HG02852 (cell line): ENCODE measurements at regions not wholly inside any gene's neighbourhood (a gene's known extent, or its start where the extent isn't known, plus 50 kb on each side); places are given as distances from the start of the nearest gene placed in this dataset.

Experiments
- ATAC-seq: cut with Tn5 transposase; IDR thresholded peaks from one replicate; pipeline ENCODE4 v1.9.1; 2021; ENCODE audit warnings: mild to moderate bottlenecking, moderate library complexity; ENCODE audit not compliant: unreplicated experiment

DNA sequence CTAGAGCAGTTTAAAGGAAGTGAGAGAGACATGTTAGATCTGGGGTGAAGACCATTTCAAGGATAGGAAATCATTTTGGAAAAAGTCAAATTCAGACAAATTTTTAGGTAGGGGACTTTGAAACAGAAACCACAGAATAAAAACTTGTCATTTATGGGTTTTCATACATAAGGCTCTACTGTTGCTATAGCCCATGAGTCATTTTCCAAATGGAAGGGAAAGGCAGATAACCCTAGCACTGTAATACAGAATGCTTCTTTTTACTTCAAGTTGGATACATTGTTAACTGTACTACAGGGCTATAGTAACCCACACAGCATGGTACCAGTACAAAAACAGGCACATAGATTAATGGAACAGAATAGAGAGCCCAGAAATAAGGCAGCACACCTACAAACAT is 455.4 kb downstream of the EBF1 start:
- no peak for ATAC-seq

DNA sequence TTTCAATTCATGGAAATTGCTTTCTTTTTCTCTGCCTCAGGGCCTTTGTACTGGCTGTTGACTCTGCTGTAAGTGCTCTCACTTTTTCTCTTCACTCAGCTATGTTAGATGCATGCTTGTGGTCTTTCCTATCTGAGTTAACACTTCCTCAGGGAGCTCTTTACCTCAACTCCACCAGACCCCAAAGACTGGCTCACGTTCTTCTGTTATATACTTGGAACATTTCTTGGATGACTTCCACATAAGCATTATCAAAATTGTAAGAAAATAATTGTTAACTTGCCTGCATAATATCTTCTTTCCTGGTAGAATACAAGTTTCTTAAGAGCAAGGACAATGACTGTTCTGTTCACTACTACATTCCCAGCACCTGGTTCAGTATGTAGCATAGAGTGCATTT is 455.9 kb downstream of the EBF1 start:
- no peak for ATAC-seq

DNA sequence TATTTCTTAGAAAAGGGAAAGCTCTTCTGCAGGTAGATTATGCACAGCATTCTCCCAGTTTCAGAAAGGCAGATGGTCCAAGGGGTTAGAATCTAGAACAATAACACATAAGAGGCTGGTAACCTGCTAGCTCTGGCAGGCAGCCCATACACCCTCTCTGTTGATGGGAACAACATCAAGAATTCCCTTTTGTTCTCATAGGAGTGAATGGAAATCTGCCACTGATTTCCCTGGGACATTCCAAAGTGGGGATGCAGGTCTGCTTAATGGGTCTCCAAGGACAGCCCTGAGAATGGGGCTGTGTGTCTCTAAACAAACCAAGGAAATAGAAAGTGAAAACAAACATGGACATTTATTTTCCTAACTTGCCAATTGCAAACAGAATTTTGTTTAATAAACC is 456.8 kb downstream of the EBF1 start:
- ATAC-seq = no peak

DNA sequence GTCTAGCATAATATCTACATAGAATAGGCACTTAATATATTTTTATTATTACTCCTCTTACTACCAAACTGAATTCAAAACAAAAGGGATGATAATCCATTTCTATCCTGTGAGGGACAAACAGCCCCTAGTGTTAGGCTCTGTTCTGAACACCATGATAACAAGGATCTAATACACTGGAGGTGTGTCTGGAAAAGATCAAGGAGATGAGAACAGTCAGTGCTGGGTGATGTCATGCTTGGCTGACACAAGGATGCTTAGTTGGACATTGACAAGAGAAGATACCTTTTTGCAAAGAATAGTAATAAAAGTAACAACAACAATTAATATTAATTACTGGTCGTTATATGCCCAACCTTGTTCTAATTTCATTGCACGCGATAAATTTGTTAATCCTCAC is 458.7 kb downstream of the EBF1 start:
- ATAC-seq = no peak

DNA sequence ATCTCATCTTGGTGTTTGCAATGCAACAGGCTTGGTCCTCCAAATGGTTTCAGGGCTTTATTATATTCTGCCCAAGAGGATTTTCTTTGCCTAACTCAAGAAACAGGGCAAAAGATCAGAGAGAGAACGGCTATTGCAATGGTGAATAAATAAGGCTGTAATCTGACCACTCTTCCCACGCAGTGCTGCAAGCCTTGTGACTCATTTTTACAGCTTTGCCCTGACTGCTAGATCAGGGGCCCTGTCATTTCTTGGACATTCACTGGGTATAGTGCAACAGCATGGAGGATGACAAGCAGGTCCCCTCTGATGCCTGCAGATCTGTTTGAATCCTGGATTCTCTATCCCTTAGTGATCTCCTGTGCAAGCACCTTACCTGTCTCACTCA is 459.1 kb downstream of the EBF1 start:
- no peak for ATAC-seq

DNA sequence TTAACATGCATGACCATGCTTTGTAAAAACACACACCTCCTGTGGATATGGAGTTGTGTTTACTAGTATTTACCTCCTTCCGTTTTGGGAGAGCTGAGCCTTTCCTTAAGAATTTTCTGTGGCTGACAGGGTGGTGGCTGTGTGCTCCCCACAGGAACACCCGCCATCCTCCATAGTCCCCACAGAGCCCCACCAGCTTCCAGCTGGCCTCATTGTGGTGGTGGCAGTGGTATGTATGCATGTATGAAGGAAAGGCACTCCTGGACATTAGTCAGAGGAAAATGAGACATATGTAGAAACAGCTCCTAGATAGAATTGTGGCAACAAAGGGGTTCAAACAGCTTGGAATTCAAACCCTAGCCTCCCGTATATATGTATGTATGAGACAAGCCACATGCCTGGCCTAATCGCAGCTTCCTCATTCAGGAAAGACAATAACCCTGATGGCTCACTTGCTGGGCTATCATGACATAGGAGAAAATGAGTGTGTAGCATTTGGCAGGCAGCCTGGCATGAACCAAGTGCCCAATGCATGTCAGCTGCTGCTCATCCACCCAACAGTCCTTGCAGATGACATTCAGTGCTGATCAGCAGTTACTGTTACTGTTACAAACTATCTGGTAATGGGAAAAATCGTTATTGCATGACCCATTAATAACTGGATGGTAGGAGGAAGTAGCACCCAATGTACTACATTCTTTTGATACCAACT is 459.7 kb downstream of the EBF1 start:
- ATAC-seq = no peak

DNA sequence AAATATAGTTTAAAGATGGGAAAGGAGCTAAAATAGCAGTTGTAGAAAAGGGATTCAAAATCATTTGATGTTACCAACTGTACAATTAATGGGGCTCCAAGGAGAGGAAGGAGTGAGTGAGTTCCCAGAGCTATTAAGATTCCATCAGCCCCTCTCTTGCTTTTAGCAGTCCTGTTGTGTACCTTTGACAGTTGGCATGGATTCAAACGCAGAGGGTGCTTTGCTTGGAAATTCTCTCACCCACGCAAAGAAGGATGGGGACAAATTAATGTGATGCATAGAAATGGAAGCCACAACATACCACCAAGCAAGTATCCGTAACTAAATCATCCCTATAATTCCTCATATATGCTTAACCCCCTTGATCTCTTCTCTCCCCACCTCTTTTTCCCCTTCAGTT is 461.3 kb downstream of the EBF1 start:
- no peak for ATAC-seq

DNA sequence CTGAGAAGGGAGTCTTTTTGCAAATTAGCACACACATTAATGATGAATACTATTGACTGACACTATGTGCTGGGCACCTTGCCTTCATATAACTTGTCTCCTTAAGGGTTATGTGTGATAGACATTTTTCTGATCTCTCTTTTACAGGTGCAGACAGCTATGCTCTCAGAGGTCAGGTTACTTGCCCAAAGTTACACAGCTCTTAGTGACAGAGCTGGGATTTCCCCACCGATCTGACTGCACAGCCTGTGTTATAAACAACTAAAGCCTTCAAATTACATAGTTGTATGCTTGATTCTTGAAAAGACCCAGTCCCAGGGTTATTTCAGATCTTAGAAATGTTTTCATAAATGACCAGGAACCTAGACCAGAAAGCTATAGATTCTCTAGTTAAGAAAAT is 462.7 kb downstream of the EBF1 start:
- no peak for ATAC-seq

DNA sequence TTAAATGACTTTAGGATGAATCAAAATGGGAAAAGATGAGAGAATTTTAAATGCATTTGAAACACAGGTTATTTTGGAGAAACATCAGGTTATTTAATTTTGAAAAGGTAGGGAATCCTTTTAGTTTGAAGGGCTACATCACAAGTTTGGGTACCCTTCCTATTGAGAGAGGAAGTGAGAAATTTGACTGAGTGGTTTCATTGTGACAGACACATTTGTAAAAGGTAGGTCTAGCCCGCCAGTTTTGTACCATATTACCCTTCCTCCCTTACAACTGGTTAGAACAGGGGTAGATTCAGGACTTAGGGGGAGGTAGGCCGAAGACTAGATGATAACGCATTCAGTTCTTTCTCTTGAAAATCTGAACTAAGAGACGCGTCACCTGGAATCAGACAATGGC is 464.2 kb downstream of the EBF1 start:
- ATAC-seq = no peak

DNA sequence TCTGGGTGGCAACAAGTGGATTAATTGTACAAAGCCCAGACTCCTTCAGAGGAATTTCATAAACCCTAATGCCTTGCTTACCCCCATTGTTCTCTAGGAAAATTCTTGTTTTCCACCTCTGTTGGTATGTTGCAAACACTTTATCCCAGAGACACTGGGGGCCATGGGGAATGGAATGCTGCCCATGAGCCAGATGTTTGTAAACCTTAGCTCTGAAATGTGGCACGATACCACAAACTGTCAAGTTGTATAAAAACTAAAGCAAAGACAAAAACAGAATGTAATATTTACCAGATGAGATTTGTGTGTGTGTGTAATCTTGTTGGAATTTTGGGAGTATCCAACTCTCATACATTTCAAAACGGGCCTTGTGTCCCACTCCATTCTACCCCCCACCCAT is 465.0 kb downstream of the EBF1 start:
- ATAC-seq = no peak

DNA sequence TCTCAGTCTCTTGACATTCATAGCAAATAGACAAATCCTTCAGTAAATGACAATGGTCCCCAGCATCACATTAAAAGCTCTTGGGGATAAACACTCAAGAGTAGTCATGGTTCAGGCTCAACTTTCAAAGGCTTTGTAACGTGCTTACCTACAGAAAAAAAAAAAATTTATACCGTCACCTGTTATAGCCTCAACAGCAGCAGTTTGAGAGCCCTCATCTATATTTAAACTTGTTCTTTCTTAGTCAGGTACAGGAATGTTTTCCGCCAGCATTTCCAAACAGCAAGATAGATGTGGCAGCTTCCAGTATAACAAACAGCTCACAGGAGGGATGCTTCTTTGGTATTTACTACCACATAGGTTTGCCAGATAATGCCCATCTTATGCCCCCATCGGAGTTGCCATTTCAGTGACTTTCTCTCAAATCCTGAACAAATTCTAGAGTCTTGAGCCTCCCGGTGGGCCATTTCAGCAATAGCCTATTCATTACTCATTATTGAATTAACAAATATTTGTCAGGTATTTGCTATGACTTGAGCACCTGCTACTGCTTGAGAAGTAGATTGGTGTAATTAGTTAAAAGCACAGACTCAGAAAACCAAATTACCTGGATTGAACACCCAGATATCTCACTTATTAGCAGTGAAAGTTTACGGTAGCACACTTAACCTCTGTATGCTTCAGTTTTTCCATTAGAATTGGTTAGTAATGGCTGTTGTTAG is 470.0 kb downstream of the EBF1 start:
- no peak for ATAC-seq

DNA sequence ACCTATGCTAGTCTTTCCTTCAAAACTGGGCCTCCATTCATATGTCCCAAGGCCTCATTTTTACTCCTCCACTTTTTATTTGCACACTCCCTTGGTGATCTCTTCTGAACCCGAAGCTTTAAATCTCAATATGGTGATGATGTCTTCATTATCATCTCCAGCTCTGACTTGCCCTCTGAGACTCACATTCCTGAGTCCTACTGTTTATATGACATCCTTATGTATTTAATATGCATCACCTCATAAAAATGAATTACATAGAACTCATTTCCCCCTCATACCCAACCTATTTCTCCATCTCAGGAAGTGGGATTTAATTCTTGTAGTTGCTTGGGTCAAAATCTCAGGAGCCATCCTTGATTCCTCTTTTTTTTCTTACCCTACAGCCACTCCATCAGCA is 473.0 kb downstream of the EBF1 start:
- no peak for ATAC-seq

DNA sequence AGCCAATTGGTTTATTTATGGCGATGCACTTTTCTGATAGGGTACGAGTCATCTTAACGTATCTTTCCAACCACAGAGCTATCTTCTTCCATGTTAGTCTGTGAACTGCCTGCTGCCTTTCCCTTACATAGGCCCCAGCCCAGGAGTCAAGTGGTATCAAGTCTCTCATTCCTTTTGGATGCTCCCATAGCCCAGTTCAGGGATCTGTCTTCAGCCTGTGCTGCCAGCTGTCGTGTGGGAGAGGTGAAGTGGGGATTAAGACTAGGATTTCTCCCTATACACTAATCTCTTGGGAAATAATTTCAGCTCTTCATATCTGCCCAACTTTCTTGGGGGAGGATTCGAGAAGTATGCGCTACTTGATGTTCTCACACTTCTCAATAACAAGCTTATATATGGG is 475.7 kb downstream of the EBF1 start:
- ATAC-seq = no peak

DNA sequence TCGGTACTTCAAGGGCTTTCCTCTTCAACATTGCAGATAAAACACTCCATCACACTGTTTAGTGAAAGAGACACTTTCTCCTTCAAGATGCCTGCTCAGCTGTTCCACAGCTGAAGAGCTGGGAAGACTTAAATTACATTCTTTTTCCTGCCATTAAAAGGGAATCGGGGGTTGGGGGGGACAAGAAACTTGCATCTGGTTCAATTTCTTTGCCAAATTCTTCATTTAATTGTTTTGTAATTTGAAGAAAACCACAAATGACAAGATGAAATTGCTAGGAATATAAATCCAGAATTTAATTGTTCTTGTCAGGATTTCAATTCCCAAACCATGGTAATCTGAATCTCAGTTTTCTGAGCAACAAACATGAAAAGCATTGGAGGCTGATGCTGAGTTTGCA is 478.3 kb downstream of the EBF1 start:
- no peak for ATAC-seq

DNA sequence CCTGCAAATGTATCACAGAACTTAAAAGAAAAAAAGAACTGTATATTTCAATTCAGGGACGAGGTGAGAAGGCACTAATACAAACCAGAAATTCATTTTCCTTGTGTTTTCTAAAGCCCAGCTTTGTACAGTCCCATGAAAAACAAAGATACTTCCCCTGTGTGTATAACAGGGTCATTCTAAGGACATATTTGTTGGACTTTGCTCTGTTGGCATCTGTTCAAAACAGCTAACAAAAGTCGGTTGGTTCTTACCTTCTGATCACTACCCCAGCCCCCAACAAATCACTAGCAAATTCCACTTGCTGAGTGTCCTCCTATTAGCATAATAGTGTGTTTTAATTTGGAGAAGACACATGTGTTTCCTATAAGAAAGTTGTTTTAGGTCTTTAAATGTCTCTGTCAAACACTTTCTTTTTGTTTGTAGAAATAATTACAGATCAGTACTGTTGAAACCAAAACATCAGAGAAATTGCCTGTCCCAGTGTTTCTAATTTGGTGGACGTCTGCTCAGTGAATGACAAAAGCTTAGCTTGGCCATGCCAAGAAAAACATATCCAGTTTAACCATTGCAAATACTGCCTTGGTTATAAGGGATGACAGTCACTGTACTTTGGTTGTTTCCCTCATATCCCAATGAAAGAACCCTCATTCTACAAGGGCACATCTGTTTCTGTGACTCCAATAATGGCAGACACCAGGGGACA is 480.5 kb downstream of the EBF1 start:
- ATAC-seq = no peak

DNA sequence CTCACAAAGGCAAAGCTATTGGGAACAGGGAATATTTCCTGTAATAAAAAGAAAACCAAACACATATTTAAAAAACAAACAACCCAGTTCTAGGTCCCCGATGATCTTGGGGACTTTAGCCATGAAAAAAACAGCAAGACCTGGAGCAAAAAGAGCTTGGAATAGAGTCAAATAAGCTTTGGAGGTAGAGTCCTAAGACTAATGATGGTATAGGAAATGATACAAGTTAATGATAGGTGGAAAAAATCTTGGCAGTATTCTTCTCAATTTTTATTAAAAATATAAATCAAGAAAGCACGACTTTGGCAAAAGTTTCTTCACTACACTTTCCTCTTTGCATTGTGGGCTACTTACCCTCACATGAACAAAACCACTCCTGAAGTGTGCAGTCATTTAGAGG is 481.5 kb downstream of the EBF1 start:
- ATAC-seq = no peak

DNA sequence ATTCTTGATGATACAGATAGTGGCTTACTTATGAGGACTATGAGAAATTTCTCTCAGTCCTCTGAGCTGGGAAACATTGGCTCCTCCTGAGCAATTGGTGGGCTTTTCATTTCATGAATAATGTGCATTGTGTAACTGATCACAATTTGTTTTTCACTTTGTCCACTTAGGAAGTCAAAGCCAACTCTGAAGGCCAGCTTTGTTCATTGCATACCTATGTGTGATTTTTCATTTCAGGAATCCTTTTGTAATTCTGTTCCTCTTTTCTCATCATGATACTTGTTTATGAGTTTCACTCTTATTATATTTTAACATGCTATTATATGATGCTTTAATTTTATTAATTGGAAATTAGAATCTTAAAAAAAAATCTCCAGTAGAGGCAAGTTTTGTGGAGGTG is 483.0 kb downstream of the EBF1 start:
- ATAC-seq = no peak

DNA sequence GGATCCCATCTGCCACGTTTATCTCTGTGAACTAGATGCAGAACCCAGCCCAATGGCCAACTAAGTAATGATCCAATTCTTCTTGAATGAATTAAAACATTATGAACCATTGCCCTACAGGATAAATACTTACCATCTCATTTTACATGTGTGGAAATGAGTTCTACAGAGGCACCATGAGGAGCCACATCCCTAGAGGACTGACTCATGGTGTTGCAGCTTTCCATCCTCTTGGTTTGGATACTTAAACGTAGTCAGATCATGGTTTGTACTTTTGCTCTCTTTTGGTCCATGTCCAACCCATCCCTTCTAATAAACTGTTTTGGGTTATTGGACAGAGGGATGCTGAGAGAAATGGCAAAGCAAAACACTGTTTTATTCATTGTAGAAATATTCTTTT is 484.8 kb downstream of the EBF1 start:
- ATAC-seq = no peak

DNA sequence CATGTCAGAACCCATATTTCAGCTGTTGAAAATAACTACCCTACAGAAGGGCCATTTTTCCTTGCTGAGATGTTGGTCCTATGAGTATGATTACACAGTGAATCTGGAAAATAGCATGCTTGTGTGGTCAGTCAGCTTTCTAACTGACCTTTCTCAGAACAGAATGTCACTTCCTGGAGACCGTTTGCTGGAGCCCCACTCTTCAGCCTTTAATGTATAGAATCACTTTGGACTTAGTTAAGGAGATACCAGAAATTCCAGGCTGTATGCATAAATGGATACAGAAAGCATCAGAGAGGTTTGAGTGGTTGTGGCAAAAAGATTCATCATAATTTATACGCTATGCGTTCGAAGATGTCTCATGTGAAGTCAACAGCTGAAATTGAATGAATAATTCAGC is 488.1 kb downstream of the EBF1 start:
- no peak for ATAC-seq

DNA sequence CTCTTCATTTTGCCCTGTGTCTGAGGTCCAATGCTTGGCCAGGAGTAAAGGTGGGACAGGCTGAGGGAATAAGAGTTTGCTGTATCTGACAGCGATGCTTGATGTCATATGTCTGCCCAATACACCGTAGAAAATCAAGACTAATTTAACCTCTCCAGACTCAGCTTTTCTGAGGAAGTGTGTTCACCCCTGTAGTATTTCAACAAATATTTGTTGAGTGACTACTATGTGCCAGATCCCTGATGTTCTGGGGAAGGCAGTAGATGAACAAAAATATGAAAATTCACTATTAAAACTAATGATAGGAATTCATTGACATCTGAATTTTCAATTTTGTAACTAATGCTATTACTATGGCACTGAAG is 489.7 kb downstream of the EBF1 start:
- ATAC-seq = no peak

DNA sequence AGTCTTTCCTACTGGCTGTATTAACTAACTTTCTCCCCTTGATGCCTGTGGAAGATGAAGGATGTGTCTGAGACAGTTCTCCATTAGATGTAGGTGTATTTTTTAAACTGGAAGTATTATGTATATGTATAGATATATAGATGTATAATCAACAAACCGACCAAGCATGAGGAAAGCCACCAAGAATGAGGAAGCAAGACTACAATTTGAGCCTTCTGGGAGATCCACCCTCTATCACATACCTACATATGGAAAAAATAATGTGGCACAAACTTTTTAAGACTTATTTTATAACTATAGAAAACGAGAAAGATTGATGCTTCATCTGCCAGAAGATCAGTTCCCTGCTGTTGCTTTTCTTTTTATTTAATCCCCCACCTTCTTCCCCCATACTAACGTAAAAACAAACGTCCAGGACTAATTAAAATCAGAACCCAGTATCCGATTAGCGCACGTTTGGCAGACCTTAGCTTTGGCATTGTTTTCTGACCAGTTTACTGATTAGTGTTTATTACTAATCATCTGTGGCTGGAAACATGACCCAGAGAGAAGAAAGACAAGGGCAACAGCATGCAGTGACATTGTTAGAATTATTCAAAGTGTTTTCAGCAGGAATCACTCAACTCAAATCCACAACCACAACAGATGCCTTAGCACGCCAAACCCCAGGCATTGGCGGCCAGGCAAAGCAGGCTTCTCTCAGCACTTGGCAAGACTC is 490.2 kb downstream of the EBF1 start:
- ATAC-seq = no peak

DNA sequence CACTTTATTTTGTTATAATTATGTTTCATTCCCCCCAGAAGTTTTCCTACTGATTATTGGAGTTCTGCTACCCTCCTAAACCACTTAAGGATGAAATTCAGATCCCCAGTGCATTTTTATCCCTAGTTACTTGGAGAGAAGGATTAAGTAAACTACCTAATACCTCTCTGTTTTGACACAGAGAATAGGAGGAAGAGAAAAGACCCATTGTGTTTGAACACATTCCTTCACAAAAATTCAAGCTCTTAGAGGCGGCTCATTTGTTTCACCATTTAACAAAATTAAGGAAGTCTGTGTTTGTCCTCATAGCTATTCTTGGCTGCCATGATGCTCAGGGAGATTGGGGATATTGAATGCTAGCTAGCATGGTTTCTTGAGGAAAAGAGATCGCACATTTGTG is 492.6 kb downstream of the EBF1 start:
- ATAC-seq = no peak
